Left lobe of liver (tissue), 2 donors: ENCODE measurements at regions not wholly inside any gene's neighbourhood (a gene's known extent, or its start where the extent isn't known, plus 50 kb on each side); places are given as distances from the start of the nearest gene placed in this dataset.
A peak's percentile ranks its signal among the peaks of the same experiment; 100 is the strongest.

Experiments
- ATAC-seq: fragments of 200-7000 bp; cut with Tn5 transposase; one replicate; pipeline ENCODE4 v1.9.1; 2020; ENCODE audit warnings: mild to moderate bottlenecking, moderate library complexity
- DNase-seq: peaks from one replicate; pipeline ENCODE4 v3.0.0-alpha.2; 2020; ENCODE audit warnings: low spot score
- donor health status: DM: no; HTN: no; CAD: no; lungs with moderate emphysema.
- donor health status: DM: no; HTN: yes; CAD: no.

DNA sequence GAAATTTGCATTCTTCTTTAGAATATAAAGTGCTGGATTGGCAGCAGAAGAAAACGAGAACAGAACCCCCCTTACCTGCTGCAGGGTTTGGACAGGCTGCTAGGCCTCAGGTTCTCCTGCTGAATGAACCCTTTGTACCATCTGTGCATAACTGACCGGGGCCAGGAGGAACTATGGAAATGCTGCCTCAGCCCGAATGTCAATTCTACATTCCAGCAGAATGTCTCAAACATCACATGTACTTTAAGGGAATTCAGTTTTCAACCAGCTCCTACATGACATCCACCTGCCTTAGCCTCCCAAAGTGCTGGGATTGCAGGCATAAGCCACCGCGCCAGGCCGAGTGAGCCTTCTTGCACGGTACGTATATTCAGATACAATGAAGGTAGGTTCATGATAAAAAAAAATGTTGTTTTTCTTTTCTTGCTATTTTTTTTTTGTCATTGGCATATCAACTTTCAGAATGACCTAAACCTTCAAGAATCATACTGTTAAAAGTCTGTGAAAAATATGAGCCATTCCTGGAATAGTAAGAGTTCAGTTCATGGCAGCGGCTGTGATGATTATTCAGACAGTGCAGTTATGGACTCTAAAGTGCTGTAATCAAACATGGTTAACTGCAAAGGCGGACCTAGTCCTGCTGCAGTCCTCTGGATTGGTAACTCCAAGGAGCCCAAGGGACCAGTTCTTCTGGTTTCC is 84.4 kb upstream of the TNS3 start:
- ATAC-seq (peak; percentile 23), DNase-seq (no peak)

DNA sequence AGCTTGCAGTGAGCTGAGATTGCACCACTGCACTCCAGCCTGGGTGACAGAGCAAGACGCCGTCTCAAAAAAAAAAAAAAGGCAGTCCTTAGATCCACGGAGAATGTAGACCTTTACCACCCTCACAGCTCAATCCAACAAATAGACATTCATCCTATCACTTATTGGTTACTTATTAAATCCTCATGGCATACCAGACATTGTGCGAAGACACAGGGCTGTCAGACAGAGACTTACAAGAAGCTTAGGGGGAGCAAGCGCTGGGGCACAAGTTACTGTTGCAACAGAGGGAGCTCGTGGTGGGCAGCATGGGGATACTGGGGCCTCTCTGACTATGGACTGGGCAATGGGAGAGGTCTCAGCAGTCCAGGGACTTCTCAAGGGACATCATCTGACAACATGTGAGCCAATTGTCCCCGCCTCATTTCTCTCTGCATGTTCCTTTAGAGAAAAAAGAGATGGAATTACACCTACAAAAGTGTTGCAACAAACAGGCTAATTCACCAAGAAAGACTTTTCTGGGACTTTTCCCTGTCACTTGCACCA is 82.8 kb upstream of the TNS3 start:
- DNase-seq (no peak), ATAC-seq (no peak)

DNA sequence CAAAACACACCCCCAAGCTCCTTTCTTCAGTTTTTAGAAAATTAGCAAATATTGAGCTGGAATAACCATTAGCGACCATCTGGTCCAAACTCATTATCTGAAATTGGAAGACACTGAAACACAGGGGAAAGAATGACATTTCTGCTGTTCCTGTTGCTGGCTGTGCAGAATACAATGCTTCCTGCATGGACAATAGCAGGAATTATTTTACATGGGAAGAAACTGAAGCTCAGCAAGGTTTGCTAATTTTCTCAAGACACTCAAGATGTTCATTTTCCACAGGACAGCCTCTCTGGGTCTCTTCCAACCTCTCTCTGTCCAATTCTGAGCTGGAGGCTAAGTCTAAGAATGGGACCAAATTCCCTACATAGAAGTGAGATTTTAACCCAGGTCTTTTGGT is 81.9 kb upstream of the TNS3 start:
- ATAC-seq (no peak), DNase-seq (no peak)

DNA sequence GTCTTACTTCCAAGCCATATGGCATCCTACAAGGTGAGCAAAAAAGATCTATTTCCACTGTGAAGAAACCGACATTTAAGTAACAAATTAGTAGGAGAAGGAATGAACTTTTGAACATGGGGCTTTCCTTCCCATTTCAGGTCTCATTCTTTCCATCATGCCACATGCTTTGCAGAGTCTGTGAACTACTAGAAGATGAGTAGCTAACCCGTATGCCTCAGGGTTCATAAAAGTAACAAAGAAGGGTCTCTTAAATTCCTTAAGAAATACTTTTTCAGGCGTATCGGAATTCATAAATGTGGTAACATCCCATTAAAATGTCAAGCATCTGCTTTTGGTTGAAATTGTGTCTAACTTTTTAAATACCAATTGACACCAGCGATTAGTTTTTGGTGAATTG is 81.3 kb upstream of the TNS3 start:
- ATAC-seq: no peak

DNA sequence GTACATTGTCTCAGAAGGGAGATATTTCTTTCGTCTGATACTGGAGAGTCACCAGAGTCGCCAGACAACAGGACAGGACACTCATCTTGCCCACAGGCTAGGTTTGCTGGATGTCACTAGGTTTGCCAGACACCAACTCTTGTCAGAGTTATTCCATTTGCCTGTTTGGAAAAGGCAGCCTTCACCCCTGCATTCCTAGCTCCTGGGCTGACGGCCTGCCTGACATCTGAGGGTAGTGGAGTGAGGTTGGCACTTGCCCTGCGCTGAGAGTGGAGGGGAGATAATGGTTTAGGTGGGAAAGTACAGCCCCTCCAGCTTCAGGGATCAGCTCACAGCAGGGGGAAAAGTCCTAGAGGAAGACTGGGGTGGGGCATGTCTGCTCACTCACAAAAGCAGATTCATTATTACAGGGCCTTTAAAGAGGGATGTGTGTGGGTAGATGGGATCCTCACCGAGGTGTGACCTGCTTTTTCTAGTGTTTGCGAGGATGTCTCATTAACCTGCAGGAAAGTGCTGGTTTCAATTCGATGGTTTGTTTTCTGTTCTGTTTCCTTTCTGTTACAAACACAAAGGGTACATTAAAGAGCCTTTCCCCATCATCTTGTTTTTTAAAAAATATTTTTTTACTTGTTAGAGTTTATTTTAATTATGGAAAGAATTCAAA is 79.3 kb upstream of the TNS3 start:
- DNase-seq: no peak
- no peak for ATAC-seq

More for the DNA sequence above, 81.3 kb upstream of the TNS3 start:
- DNase-seq: no peak

DNA sequence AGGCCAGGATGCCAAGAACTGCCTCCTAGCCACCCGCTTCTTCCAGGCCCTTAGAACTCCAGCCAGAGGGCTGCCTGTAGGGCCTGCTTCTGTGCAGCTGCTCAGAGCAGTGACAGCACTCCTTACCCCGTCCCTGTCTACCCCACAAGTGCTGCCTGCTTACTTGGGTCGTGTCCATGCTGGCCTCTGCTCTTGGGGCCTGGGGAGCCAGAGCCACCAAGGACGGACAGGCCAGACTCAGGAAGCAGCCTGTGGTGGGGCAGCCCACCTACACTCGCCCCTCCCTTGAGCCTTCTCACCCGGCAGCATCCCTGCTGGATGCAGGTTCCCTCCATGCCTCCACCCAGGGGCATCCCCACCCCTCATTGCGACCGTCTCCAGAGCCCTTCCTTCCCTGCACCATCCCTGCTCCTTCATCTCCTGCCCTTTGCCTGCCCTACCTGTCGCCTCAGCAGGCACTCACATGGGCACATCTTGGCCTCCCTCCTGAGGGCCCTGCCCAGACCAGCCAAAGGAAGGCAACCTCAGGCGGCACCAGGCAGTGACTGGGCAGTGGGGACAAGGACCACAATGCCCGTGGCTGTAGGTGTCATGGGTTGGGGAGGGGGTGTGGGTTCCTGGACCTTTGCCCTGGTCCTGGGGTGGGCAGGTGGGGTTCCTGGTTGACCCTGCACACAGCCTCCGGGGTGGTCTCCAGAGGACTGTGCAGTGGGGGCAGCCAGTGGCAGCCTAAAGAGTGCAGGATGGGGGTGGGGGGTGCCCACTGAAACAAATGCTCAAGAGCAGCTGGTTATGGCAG is 78.0 kb upstream of the TNS3 start:
- no peak for DNase-seq
- no peak for ATAC-seq

DNA sequence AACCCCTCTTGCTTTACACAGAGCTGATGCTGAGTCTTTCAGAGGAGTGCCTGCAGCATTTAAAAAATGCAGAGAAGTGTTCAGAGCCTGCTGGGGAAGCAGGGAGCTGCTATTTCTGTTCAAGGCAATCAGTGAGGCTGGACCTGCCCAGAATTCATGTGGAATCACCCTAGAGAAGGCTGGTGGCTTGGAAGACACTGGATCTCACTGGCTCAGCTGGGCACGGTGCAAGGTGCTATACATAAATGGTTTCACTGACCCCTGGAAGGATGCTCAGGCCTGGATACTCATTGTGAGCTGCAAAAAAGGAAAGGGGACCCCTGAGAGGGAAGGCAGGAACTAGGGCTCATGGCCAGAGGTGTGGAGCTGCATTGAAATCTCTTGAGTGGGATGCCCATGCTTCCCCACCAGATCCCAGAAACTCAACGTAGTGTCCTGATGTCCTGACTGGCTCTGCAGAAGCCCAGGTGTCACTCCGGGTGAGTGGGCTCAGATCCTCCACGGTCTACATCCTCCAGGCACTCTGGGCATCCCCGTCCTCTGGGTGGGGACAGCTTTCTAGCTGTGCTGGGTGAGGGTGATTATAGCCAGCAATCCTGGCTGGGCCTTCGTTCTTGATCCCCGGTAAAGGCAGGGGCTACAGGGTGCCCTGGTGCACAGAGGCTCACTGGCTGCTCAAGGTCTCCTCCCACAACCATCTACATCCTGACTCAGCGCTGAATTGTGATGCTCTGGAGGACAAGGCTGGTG is 77.2 kb upstream of the TNS3 start:
- DNase-seq: no peak
- ATAC-seq: no peak

DNA sequence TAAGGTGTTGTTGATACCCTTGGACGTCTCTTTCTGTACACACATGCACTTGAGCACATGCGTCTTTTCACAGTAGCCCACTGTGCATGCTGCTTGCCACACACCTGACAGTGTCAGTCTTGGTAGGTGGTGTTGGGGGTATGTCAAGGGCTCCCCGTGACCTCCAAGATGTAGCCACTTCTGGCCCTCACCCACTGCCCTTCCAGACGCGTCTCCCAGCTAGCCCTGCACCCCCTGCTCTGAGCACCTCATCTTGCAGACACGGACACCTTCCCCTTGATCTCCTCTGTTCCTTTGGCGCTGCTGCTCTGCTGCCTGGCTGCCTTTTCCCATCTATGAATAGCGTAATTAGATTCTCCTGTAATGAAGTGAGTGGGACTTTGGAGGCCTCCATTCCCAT is 75.2 kb upstream of the TNS3 start:
- ATAC-seq (no peak), DNase-seq (no peak)

DNA sequence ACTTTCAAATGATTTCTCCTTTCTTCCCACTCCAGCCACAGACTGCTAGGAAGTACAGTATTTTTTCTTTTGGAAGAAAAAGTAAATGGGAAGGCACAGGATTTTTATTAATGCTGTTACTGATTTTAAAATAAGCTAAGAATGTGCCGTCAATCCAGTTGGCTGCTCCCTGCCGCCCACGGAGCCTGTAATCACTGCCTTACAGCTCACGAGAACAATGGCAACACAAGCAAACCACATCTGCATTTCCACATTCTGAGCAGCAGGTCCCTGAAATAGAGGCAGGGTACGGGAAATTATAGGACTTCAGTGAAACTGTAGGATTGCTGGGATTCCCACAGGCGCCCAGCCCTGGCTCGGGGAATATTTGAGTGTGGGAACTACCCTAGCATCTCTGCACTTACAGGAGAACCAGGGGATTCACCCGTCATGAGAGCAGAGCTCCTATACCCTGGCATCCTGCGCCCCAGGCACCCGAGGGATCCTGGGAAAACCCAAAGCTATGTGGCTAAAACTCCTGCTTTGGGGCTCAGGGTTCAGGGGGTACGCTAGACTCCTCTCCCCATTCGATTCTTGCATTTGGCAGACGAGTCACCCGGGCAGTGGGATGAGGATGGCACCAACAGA is 72.9 kb upstream of the TNS3 start:
- no peak for ATAC-seq
- no peak for DNase-seq

DNA sequence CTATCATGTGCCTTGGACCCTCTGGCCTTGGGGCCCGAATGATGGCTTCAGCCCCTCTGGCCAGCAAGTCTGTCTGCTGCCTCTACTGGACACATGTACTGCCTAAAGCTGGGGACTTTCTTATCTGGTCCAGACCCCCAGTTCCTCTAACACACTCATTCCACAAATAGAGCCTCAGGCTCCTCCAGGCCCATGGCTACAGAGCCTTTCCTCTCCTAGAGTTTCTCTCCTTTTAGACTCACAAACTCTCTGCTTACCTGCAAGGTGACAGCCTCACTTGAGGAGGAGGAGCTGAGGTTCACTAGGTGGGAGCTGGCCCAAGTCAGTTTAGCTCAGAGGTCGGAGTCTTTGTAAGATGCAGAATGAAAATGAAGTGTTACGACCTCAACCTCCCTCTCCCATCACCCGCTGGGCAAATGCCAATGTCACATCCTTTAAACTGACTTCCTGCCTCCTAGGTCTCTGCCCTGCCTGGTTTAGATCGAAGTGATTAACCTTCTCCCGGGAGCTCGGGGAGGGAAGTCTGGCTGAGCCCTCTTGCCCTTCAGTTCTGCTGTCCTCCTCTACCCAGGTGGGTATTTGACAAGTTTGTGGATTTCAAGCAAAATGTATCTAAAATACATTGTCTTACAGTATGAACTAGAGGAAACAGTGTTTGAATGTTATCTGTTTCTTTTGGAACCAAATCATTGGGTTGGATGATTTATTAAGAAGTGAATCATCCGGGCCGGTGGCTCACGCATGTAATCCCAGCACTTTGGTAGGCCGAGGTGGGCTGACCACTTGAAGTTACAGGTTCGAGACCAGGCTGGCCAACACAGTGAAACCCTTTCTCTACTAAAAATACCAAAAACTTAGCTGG is 71.9 kb upstream of the TNS3 start:
- ATAC-seq (no peak), DNase-seq (no peak)

DNA sequence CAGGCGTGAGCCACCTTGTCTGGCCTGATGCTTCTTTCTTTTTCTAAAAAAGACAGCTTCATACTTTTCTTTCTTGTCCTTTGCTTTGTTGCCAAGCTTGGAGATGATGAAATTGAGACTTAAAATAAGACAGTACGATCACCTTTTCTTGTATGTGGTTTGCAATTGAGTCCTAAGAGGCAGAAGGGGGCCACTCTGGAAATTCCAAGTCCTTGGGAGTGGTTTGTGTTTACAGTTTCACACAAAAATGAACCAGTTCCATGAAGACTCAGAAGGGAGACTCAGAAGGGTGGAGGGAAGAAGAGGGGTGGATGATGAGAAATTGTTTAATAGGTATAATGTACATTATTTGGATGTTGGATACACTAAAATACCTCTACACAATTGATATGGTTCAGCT is 70.7 kb upstream of the TNS3 start:
- DNase-seq: no peak
- no peak for ATAC-seq

DNA sequence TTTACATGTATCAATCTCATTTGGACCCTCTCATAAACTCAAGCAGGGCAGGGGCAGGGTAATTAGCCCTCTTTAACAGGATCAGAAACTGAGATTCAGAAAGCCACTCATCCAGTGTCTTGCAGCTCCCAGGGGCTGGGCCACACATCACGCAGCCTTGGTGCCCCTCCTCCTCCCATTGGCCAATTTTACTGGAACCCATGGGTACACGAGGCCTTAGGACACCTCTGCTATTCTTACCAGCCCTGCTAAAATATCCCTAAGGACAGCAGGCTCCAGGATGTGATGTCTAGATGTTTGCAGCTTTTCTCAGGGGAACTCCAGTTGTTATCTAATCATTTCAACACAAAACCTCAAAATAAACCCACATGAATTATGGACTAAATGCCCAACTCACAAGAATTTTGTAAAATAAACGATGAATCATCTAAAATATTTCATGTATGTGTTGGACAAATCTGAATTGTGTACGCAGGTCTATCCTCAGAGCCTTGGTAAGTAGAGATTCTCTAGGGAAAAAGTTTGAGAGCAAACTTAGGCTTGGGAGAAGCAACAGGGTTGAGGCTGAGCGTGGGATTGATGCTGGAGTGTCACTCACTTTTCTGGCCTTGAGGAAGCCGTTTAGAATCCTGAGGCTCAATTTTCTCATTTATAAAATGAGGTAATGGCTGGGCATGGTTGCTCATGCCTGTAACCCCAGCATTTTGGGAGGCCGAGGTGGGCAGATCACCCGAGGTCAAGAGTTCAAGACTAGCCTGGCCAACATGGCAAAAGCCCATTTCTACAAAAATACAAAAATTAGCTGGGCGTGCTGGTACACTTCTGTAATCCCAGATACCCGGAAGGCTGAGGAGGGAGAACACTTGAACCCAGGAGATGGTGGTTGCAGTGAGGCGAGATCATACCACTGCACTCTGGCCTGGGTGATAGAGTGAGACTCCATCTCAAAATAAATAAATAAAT is 69.7 kb upstream of the TNS3 start:
- no peak for ATAC-seq
- no peak for DNase-seq

DNA sequence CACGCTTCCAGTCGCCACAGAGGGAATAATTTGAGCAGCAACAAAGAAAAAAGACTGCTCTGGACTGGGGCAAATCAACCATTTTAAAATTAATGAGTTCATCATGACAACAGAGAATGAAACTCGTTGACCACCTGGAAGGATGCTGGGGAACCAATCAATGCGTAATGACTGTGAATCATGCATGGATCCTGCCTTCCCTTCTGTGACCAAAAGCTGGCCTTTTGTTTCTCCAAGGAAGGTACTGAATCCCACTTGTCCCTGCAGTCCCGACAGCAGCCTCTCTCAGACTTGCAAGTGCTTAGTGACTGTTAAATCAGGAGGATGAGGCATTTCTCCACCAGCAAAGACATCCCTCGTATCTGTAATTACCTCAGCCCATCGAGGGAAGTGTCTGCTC is 68.0 kb upstream of the TNS3 start:
- DNase-seq (no peak), ATAC-seq (no peak)

DNA sequence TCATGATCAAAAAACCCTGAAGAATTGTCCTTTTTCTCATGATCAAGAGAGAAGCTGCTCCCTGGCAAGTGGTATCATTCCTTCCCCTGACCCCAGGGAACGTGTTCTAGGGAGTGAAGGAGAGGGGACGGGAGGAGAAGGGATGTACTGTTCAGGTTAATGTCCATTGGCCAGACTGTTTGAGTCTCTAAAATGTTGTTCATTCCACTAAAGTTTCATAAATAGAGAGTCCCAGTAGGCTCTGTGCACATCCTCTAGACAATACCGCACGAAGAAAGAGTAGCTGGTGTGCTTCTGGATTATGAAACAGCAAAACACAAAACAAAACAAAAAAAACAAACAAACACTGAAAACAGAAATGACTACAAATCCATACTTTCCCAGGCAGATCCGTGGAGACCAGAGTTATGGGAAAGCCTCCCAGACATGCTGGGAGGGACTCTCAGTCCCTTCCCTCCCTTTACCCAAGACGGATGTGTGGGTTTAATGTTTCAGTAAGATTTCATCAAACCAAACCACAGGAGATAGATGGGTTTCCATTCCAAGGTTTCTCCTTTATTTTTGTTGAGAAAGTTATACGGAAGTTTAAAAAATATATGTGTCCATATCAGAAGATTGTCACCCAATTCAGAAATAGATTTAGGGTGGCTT is 66.5 kb upstream of the TNS3 start:
- no peak for ATAC-seq
- DNase-seq: no peak

DNA sequence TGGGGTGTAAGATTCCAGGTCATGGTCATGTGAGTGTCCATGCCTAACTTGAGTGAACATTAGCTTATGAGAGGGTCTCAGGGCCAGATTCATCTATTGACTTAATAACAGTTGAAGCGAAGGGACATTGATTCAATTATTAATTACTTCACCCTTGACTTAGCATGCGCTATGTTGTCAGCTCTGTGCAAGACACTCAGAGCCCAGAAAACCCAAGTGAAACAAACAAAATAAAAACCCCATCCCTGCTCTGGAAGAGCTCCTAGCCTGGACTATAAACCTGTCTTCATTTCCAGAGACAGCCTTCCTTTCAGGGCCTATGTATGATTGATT is 66.0 kb upstream of the TNS3 start:
- no peak for DNase-seq

DNA sequence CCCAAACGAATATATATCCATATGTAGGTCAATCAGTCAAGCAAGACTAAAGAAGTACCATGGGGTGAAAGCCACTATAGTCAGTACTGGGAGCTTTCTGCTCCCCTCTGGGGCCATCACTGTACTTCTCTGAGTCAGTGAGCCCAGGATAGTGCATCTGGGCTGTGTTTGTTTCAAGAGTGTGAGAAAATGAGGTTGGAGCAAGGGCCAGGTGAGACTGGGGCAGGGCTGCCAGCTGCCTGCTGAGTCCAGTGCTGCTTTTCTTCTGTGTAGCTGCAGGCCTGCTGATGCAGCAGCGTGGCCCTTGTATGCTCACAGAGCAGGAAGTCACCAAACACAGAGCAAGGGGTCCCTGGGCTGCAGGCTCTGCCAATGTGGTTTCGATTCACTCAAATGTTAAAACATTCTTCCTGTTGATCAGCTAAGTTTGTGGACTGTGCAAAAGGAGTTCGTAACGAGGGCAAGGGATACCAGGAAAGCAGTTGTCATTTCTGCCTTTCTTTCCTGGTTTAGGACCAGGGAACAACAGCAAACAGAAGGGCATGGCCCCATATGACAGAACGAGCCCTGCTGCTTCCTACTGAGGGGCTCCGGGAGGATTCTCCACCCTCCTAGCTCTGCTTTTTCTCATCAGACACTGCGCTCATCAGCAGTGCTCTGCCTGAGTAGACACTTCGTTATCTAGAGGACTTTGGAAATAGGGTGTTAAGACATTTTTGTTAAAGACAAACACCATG is 65.4 kb upstream of the TNS3 start:
- DNase-seq (no peak), ATAC-seq (peak; percentile 67)

More for the DNA sequence above, 66.0 kb upstream of the TNS3 start:
- no peak for ATAC-seq

DNA sequence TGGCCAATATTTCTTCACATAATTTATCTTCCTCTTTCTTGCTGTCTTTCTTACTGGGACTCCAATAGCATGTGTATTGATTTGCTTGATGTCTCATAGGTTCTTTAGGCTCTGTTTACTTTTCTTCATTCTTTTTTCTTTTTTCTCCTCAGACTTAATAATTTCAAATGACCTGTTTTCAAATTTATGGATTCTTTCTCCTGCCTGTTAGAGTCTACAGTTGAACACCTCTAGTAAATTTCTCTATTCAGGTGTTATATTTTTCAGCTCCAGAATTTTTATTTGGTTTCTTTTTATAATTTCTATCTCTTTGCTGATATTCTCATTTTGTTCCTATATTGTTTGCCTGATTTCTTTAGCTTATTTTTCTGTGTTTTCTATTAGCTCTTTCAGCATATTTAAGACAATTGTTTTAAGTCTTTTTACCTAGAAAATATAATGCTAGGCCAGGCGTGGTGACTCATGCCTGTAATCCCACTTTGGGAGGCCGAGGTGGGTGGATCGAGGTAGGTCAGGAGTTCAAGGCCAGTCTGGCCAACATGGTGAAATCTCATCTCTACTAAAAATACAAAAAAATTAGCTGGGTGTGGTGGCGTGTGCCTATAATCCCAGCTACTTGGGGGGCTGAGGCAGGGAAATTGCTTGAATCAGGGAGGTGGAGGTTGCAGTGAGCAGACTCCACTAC is 61.9 kb upstream of the TNS3 start:
- DNase-seq (no peak), ATAC-seq (no peak)
